Activated CD8-positive, alpha-beta T cell treated with anti-CD3 and anti-CD28 coated beads for 36 hours (primary cell): ENCODE measurements at regions not wholly inside any gene's neighbourhood (a gene's known extent, or its start where the extent isn't known, plus 50 kb on each side); places are given as distances from the start of the nearest gene placed in this dataset.
A peak's percentile ranks its signal among the peaks of the same experiment; 100 is the strongest.

Source experiments
- ATAC-seq: fragments of 200-7000 bp; cut with Tn5 transposase; one replicate; pipeline ENCODE4 v1.10.0; 2021; ENCODE audit warnings: mild to moderate bottlenecking, moderate library complexity
- CTCF ChIA-PET: fragments of 350-600 bp; sonication (Branson Sonifier 250); formaldehyde crosslinking; loops from one replicate; lab custom pipeline; 2021; ENCODE audit warnings: antibody characterized with exemption; lab: Charles Lee
- POLR2A ChIA-PET: fragments of 350-600 bp; sonication (Branson Sonifier 250); formaldehyde crosslinking; loops from one replicate; lab custom pipeline; 2021; ENCODE audit warnings: antibody characterized with exemption; lab: Charles Lee
- DNase-seq: peaks from one replicate; pipeline ENCODE4 v3.0.0-alpha.2; 2020
- H3K27ac Mint-ChIP-seq: one replicate; pipeline ENCODE4 v1.8.0; 2021; ENCODE audit warnings: mild to moderate bottlenecking, mixed read lengths
- H3K27me3 Mint-ChIP-seq: one replicate; pipeline ENCODE4 v1.8.0; 2021; ENCODE audit warnings: mixed read lengths
- H3K36me3 Mint-ChIP-seq: one replicate; pipeline ENCODE4 v1.8.0; 2021; ENCODE audit warnings: low read depth, mixed read lengths
- H3K4me1 Mint-ChIP-seq: one replicate; pipeline ENCODE4 v1.8.0; 2021; ENCODE audit warnings: low read depth, mixed read lengths
- H3K4me3 Mint-ChIP-seq: one replicate; pipeline ENCODE4 v1.8.0; 2021; ENCODE audit warnings: mild to moderate bottlenecking, moderate library complexity, mixed read lengths
- H3K9me3 Mint-ChIP-seq: one replicate; pipeline ENCODE4 v1.8.0; 2021; ENCODE audit warnings: mixed read lengths
- CTCF ChIP-seq: fragments of 200-600 bp; IDR thresholded peaks from one replicate; pipeline ENCODE4 v1.8.0; 2022; ENCODE audit warnings: antibody characterized with exemption, mild to moderate bottlenecking
- intact Hi-C: fragments of 100-400 bp; cut with micrococcal nuclease; formaldehyde crosslinking; loops from one replicate; pipeline ENCODE4 v1.10.0; 2022

DNA sequence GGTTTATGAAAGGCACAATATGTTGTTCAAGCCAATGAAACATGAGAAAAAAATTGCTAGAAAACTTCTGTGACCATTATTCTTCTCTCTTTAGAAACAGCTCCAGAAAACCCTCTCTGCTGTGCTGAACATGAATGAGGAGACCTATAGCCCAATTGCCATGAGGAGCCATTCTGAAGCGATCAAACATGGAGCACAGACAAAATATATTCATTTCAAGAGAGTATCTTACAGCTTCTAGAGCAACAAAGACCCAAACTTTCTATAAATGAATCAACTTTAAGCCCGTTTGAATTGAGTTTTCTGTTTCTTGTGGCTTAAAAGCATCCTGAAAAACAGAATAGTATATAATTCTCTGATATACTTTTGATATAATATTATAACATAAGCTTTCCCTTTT, 83.4 kb upstream of the UCN3 start:
- TF ChIP-seq CTCF, result no peak
- POLR2A ChIA-PET, result interaction anchor here (1.0 kb wide), 1 partner anchor 11 kb away, joined by 4 read pairs; no protein-coding TSS in a partner anchor
- CTCF ChIA-PET, result interaction anchor here (1.9 to 5.0 kb wide), 2 partner anchors 431 to 466 kb away, joined by 6 to 50 read pairs; no protein-coding TSS in a partner anchor
- Mint-ChIP-seq H3K4me1 (peaks cover 19% of the 10 kb centered on the region), H3K4me3 (no peak overlapping the region), H3K36me3 (no peaks in the 10 kb centered on the region), H3K9me3 (no peaks in the 10 kb centered on the region), H3K27me3 (no peaks in the 10 kb centered on the region), H3K27ac (no peak overlapping the region)
- ATAC-seq (no peak), DNase-seq (no peak)
- intact Hi-C loops, result loop anchor here (10.0 kb wide), 1 partner anchor 457 kb away; the partner anchor contains the start of gene AKR1E2

DNA sequence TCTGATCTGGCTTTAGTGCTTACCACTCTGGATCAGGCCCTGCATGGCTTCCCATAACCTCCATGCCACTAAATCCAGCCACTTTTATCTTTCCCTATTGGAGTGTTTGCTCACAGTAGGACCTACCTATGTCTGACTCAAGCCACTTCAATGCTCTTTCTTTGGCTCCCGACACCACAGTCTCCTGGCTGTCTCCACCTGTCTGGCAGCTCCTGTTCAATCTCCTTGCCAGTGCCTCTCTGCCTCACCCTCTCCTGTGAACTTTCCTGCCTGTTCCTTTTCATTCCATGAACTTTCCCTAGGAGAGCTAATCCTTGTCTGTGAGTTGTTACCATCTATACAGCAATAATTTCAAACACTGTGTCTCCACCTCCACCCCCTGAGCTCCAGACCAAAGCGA, 82.6 kb upstream of the UCN3 start:
- Mint-ChIP-seq H3K27ac (no peak overlapping the region), H3K4me3 (no peak overlapping the region), H3K36me3 (no peaks in the 10 kb centered on the region), H3K27me3 (no peaks in the 10 kb centered on the region), H3K9me3 (no peaks in the 10 kb centered on the region), H3K4me1 (peaks cover 19% of the 10 kb centered on the region)
- intact Hi-C loops, result loop anchor here (10.0 kb wide), 1 partner anchor 457 kb away; the partner anchor contains the start of gene AKR1E2
- CTCF ChIA-PET, result interaction anchor here (1.1 to 5.0 kb wide), 5 partner anchors 20 to 467 kb away, joined by 3 to 50 read pairs (median 5); no protein-coding TSS in a partner anchor
- DNase-seq (no peak), ATAC-seq (no peak)
- no peak for TF ChIP-seq CTCF
- POLR2A ChIA-PET, result interaction anchor here (1.0 kb wide), 1 partner anchor 11 kb away, joined by 4 read pairs; no protein-coding TSS in a partner anchor

GRCh38 chr10:5283305-5284158, 81.2 kb upstream of the UCN3 start:
- ChIA-PET CTCF (interaction anchor here (0.7 to 5.0 kb wide), 18 partner anchors 9 to 469 kb away, joined by 3 to 50 read pairs (median 4); partner anchors contain the start of gene AKR1C3), POLR2A (interaction anchor here (0.5 to 1.5 kb wide), 3 partner anchors 23 to 151 kb away, joined by 3 to 5 read pairs (median 4); no protein-coding TSS in a partner anchor)
- H3K27me3 Mint-ChIP-seq, result no peaks in the 10 kb centered on the region

DNA sequence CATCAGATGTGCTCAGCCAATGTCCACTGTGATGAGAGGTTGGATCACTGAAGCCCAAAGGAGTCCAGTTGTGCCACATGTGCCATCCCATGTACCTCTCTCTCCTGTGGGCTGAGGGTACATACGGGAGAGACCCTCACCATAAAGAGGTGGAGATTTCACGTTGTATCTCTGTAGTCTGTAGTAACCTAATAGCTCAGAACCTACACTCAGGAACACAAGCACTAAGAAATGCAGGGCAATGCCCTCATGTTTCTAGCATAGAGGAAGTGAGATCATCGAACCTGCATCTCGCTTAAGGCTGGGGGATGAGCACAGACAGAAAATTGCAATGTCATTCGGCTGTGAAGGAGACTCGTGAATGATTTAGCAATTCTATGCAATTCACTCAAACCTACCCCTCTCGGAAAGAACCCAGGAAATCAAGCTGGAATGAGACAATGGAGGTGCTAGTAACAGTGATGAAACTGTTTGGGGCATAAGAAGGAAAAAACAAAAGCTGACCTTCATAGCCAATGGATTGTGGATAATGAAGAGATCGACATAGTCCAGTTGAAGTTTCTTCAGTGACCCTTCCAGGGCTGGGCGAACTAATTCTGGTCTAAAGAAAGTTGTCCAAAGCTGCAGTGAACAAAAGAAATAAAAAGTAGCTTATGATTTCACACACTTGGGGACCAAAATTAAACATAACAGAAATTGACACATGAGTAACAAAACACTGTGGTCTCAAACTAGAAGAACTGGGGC, 80.3 kb upstream of the UCN3 start:
- no peaks in the 10 kb centered on the region for H3K27me3 Mint-ChIP-seq
- no peak for TF ChIP-seq CTCF
- intact Hi-C loops, result loop anchor here (10.0 kb wide), 1 partner anchor 460 kb away; the partner anchor contains the start of gene AKR1E2
- ATAC-seq (peak; percentile 77), DNase-seq (peak; percentile 42)
- ChIA-PET POLR2A (interaction anchor here (1.5 kb wide), 1 partner anchor 22 kb away, joined by 5 read pairs; no protein-coding TSS in a partner anchor), CTCF (interaction anchor here (1.0 to 5.0 kb wide), 8 partner anchors 9 to 470 kb away, joined by 3 to 50 read pairs (median 4); partner anchors contain the start of gene AKR1C3)
- peaks cover 3% of the 10 kb centered on the region for H3K9me3 Mint-ChIP-seq
- H3K36me3 Mint-ChIP-seq, result peaks cover 3% of the 10 kb centered on the region
- H3K4me3 Mint-ChIP-seq, result peak overlapping the region; percentile 10
- H3K4me1 Mint-ChIP-seq, result peaks cover 19% of the 10 kb centered on the region
- H3K27ac Mint-ChIP-seq, result peak overlapping the region; percentile 76

More at GRCh38 chr10:5283305-5284158, 81.2 kb upstream of the UCN3 start:
- ATAC-seq (peak; percentile 86), DNase-seq (peak; percentile 71)
- Mint-ChIP-seq H3K4me1 (peaks cover 19% of the 10 kb centered on the region), H3K27ac (peak overlapping the region; percentile 7), H3K9me3 (no peaks in the 10 kb centered on the region), H3K36me3 (no peaks in the 10 kb centered on the region), H3K4me3 (no peak overlapping the region)
- TF ChIP-seq CTCF, result peak; percentile 85
- intact Hi-C loops, result loop anchor here (10.0 kb wide), 1 partner anchor 459 kb away; the partner anchor contains the start of gene AKR1E2
